Lung (tissue), 11 donors: ENCODE measurements at regions not wholly inside any gene's neighbourhood (a gene's known extent, or its start where the extent isn't known, plus 50 kb on each side); places are given as distances from the start of the nearest gene placed in this dataset.
A peak's percentile ranks its signal among the peaks of the same experiment; 100 is the strongest.

Source experiments
- ATAC-seq: fragments of 200-7000 bp; cut with Tn5 transposase; one replicate; pipeline ENCODE4 v1.9.1; 2020; ENCODE audit warnings: moderate number of reproducible peaks; ENCODE audit not compliant: insufficient read depth, low FRiP score
- DNase-seq, 3 donors: peaks; one replicate each; pipeline ENCODE4 v3.0.0-alpha.2; 2013 to 2017
- H3K27ac ChIP-seq, 2 donors: one replicate each; pipeline ENCODE4 v1.5.1; 2013; ENCODE audit warnings: mild to moderate bottlenecking in 2 of 2, moderate library complexity in 2 of 2, control low read depth in 1 of 2, inconsistent platforms in 1 of 2, low read depth in 1 of 2, low read length in 1 of 2
- H3K27me3 ChIP-seq, 3 donors: one replicate each; pipeline ENCODE4 v1.5.1; 2013; ENCODE audit warnings: low read length in 2 of 3; ENCODE audit not compliant: control insufficient read depth in 3 of 3, insufficient read depth in 3 of 3
- H3K36me3 ChIP-seq, 4 donors: one replicate each; pipeline ENCODE4 v1.5.1; 2013; ENCODE audit warnings: low read length in 4 of 4, mild to moderate bottlenecking in 1 of 4, moderate library complexity in 1 of 4; ENCODE audit not compliant: control insufficient read depth in 4 of 4, insufficient read depth in 4 of 4
- H3K4me1 ChIP-seq, 5 donors: one replicate each; pipeline ENCODE4 v1.5.1; 2013; ENCODE audit warnings: low read length in 5 of 5, mild to moderate bottlenecking in 2 of 5, moderate library complexity in 1 of 5; ENCODE audit not compliant: control insufficient read depth in 5 of 5, insufficient read depth in 5 of 5
- H3K4me3 ChIP-seq: one replicate; pipeline ENCODE4 v1.5.1; 2013; ENCODE audit warnings: mild to moderate bottlenecking, control low read depth, moderate library complexity
- H3K9ac ChIP-seq, 2 donors: one replicate each; pipeline ENCODE4 v1.5.1; 2013; ENCODE audit warnings: low read length in 2 of 2, control low read depth in 1 of 2; ENCODE audit not compliant: insufficient read depth in 1 of 2
- H3K9me3 ChIP-seq, 4 donors: one replicate each; pipeline ENCODE4 v1.5.1; 2013; ENCODE audit warnings: low read length in 3 of 4, mild to moderate bottlenecking in 1 of 4, moderate library complexity in 1 of 4; ENCODE audit not compliant: control insufficient read depth in 4 of 4, insufficient read depth in 3 of 4
- WGBS, 2 donors: extraction: QIAGEN DNeasy Blood & Tissue Kit; methylation state at CpG; one replicate each; pipeline ENCODE4 v1.1.7; 2013; 5-methylcytosine and 5-hydroxymethylcytosine counted together
- TF ChIP-seq, protein P1 (sequence below): IDR thresholded peaks from 2 replicates; pipeline ENCODE4 v1.5.1; 2012; ENCODE audit warnings: mild to moderate bottlenecking; ENCODE audit errors: control extremely low read depth, extremely low read depth
- donor health status: control.
- donor health status: control.
- donor health status: Bipolar disorder and iron deficiency.
- donor health status: healthy.
- donor health status: DM: yes; HTN: yes; CAD: no.

- Histone ChIP-seq H3K27me3 (no peaks in the 10 kb centered on the region), H3K4me3 (no peak overlapping the region), H3K27ac (no peak overlapping the region), H3K9ac (no peak overlapping the region), H3K36me3 (no peaks in the 10 kb centered on the region), H3K4me1 (peaks cover 0 to 2% (median 0%) of the 10 kb centered on the region in 5 donors), H3K9me3 (no peaks in the 10 kb centered on the region)
- DNase-seq (no peak), ATAC-seq (no peak)
- WGBS, 2 donors: 85 to 92% methylated on average over 6 of the region's 6 CpGs
- TF ChIP-seq, protein P1, sequence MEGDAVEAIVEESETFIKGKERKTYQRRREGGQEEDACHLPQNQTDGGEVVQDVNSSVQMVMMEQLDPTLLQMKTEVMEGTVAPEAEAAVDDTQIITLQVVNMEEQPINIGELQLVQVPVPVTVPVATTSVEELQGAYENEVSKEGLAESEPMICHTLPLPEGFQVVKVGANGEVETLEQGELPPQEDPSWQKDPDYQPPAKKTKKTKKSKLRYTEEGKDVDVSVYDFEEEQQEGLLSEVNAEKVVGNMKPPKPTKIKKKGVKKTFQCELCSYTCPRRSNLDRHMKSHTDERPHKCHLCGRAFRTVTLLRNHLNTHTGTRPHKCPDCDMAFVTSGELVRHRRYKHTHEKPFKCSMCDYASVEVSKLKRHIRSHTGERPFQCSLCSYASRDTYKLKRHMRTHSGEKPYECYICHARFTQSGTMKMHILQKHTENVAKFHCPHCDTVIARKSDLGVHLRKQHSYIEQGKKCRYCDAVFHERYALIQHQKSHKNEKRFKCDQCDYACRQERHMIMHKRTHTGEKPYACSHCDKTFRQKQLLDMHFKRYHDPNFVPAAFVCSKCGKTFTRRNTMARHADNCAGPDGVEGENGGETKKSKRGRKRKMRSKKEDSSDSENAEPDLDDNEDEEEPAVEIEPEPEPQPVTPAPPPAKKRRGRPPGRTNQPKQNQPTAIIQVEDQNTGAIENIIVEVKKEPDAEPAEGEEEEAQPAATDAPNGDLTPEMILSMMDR: no peak
Measured at GRCh38 chr20:4617484-4617883, 68.8 kb upstream of the PRNP start.

GRCh38 chr20:4617019-4617418, 69.2 kb upstream of the PRNP start:
- DNase-seq (no peak), ATAC-seq (no peak)
- Histone ChIP-seq H3K36me3 (no peaks in the 10 kb centered on the region), H3K9me3 (no peaks in the 10 kb centered on the region), H3K9ac (no peak overlapping the region), H3K4me1 (peaks cover 0 to 2% (median 0%) of the 10 kb centered on the region in 5 donors), H3K27ac (no peak overlapping the region), H3K4me3 (no peak overlapping the region), H3K27me3 (no peaks in the 10 kb centered on the region)
- TF ChIP-seq, protein P1: no peak
- WGBS, 2 donors: 94 to 96% methylated on average over 2 of the region's 2 CpGs

DNA sequence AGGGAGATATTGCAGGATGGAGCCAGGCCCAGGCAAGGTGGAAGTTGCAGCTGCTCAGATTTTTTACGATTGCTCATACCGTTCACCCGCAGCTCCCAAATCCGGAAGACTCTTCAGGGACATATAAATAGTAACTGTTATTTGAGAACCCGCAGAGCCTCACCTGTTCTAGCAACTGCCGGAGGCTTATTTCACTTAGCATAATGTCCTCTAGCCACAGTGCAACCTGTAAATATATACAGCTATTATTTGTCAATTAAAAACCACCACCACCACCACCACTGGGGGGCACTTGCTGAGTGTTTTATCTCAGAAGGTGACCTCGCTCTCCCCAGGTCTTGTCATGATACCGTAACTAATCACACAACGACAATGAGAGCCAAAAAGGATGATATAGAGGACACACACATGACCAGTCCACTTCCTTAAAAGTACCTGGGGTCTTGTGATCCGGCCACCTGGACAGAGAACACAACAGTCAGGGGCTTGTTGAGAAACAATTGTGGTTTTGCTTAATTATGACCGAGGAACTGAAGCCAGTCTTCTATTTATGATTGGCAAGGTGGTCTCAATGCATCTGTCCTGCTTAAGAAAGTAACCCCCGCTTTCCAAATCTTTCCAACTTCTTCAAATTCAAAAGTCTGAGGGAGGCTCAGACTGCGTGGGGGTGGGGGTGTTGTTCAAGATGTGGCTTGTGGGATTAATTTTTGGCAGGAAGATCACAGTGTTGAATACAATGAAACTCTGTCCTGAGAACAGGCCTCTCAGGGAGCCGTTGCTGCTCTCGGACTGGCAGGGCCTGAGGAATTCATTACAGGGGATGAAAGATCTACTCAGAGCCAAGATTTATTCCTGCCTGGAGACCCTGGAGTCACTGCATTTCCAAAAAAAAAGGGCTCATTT, 72.3 kb upstream of the PRNP start:
- DNase-seq (peak in 1 of 3 donors; percentile 34), ATAC-seq (no peak)
- Histone ChIP-seq H3K4me1 (peaks cover 0 to 2% (median 0%) of the 10 kb centered on the region in 5 donors), H3K36me3 (no peaks in the 10 kb centered on the region), H3K9ac (no peak overlapping the region), H3K27ac (peak overlapping the region in 1 of 2 donors; percentile 3), H3K9me3 (no peaks in the 10 kb centered on the region), H3K27me3 (no peaks in the 10 kb centered on the region), H3K4me3 (no peak overlapping the region)
- TF ChIP-seq, protein P1: peak; percentile 29
- WGBS, 2 donors: 33 to 49% methylated on average over 15 of the region's 15 CpGs
